ENCODE measurements at regions not wholly inside any gene's neighbourhood (a gene's known extent, or its start where the extent isn't known, plus 50 kb on each side); places are given as distances from the start of the nearest gene placed in this dataset.

DNA sequence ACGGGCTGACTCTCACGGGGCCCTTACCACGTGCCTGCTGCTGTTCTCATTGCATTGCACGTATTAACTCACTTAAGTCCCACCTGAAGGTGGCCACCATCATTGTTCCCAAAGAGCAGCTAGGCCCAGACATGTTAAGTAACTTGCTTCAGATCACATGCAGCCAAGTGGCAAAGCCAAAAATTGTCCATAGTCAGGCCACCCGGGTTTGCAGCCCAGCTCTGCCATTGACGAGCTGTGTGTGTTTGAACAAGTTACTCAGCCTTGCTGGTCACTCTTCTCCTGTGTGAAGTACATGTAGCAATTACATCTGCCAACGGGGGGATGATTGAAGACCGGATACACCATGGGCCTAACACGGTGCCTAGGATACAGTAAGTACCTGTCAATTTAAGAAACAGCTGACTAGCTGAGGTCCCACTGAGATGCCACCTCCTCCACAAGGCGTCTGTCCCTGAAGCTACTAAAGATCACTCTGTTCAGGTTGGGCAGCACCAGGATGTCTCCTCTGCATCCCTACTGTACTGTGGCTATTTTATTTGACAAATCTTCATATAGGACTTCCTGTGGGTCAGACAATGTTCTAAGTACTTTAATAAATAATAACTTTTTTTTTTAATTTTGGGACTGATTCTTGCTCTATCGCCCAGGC, 154.2 kb upstream of the MYCN start:
- DNase-seq (ENCODE audit: low spot score), result no peak
- no peak for TF ChIP-seq CTCF (IDR thresholded peaks at IDR 0.05)
- no peak for ATAC-seq (ENCODE audit: low FRiP score)

- no peak for ATAC-seq (ENCODE audit: low FRiP score)
- TF ChIP-seq CTCF (IDR thresholded peaks at IDR 0.05), result no peak
- DNase-seq (ENCODE audit: low spot score), result no peak
These were observed 153.4 kb upstream of the MYCN start for GRCh38 chr2:15786901-15787300.

DNA sequence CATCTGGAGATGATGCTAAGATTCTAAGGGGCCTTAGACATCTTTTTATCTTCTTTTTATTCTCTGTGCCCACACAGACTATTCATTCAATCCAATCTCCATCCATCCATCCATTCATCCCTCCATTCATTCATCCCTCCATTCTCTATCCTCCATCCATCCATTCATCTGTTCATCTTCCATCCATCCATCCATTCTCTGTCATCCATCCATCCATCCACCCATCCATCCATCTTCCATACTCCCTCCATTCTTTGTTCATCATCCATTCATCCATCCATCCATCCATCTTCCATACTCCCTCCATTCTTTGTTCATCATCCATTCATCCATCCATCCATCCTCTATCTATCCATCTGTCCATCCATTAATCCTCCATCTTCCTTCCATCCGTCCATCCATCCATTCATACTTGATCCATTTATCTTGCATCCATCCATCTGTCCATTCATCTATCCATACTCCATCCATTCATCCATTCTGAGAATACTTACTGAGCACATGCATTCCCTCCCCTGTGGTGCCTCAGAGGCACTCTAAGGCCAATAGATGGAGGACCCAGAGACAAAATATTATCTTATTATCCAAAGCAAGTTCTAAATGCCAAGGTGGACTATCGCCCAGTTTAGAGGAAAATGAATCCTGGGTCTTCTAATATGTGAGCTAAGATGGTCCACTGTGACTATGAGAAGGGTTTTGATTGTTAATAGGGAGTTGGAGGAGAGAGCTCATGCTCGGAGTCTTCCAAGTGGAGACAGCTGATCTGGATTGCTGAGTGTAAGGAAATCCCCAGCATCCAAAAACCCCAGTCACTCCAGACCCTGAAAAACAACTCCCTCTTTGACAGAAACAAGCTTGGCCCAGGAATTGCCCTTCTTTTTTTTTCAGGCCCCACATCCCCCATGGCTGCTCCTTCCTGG, 152.6 kb upstream of the MYCN start:
- TF ChIP-seq CTCF (IDR thresholded peaks at IDR 0.05), result no peak
- no peak for ATAC-seq (ENCODE audit: low FRiP score)
- no peak for DNase-seq (ENCODE audit: low spot score)

DNA sequence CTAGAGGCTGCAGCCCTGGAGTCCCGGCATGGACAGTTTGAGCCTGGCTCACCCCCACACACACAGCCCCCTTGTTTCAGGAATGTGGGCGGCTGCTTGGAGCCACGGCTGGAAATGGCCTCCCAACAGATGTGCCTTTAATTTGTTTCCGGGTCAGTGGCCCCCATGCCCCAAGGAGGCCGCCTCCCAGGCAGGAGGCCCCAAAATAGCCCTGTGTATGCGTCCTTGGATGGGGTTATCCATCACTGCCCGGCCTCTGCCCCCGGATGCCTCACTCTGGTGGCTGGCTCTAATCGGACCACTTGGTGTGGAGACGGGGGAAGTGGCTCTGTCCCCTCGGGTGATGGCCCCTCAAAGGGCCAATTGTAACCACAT, 151.9 kb upstream of the MYCN start:
- ATAC-seq (ENCODE audit: low FRiP score) (no peak), DNase-seq (ENCODE audit: low spot score) (no peak)
- no peak for TF ChIP-seq CTCF (IDR thresholded peaks at IDR 0.05)

GRCh38 chr2:15788830-15789229, 151.5 kb upstream of the MYCN start:
- TF ChIP-seq CTCF (IDR thresholded peaks at IDR 0.05), result no peak
- ATAC-seq (ENCODE audit: low FRiP score) (no peak), DNase-seq (ENCODE audit: low spot score) (no peak)

DNA sequence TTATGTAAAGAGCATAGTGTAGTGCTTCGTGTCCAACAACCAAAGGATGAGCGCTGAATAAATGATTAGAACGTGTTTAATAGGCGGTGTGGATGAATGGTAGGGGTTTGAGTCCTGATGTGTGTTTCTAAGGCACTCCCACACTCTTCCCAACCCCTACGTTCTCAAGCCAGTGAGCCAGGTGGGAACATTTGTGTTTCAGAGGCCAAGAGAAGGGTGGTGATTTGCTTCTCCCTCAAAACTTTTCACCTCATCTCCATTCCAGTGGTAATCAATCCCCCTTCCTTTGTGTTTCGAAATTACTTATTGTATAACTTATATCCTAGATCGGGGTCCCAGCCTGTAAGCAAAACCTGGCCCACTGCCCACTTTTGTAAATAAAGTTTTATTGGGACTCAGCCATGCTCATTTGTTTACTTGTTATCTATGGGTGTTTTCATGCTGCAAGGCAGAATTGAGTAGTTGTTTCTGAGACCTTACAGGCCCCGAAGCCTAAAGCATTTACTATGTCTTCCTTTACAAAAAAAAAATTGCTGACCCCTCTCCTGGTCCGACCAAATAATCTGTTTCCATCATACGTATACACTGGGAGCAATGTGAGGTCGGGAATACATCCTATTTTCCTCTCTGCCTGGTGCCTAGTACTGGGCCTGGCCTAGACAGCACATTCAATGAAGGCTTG, 150.8 kb upstream of the MYCN start:
- no peak for TF ChIP-seq CTCF (IDR thresholded peaks at IDR 0.05)
- no peak for ATAC-seq (ENCODE audit: low FRiP score)

More for the DNA sequence above, 150.8 kb upstream of the MYCN start:
- DNase-seq (ENCODE audit: low spot score), result no peak
